Endothelial cell of hepatic sinusoid (primary cell): ENCODE measurements at regions not wholly inside any gene's neighbourhood (a gene's known extent, or its start where the extent isn't known, plus 50 kb on each side); places are given as distances from the start of the nearest gene placed in this dataset.

Experiments used
- in situ Hi-C: cut with HindIII; loops from 2 replicates; pipeline ENCODE4 v1.10.0; 2017; ENCODE audit warnings: low sequenced_read_pairs

- in situ Hi-C loops = no loop called here
These were observed 1394.8 kb downstream of the DSC3 start for GRCh38 chr18:29647700-29648099.

- in situ Hi-C loops = no loop called here
These were observed 1398.3 kb downstream of the DSC3 start for GRCh38 chr18:29644276-29644675.

GRCh38 chr18:29629493-29630036, 1413.0 kb downstream of the DSC3 start:
- in situ Hi-C loops = no loop called here

GRCh38 chr18:29626094-29626493, 1416.4 kb downstream of the DSC3 start:
- in situ Hi-C loops = no loop called here

GRCh38 chr18:29616867-29617266, 1425.7 kb downstream of the DSC3 start:
- in situ Hi-C loops = no loop called here

- in situ Hi-C loops = no loop called here
These were observed 1432.1 kb upstream of the CDH2 start for GRCh38 chr18:29608982-29609381.

- in situ Hi-C loops = no loop called here
These were observed 1428.4 kb upstream of the CDH2 start for GRCh38 chr18:29605365-29605764.

GRCh38 chr18:29596959-29597358, 1420.0 kb upstream of the CDH2 start:
- in situ Hi-C loops = no loop called here

GRCh38 chr18:29594493-29594892, 1417.6 kb upstream of the CDH2 start:
- in situ Hi-C loops = no loop called here

- in situ Hi-C loops = no loop called here
These were observed 1411.6 kb upstream of the CDH2 start for GRCh38 chr18:29588446-29589100.

- in situ Hi-C loops = no loop called here
These were observed 1409.3 kb upstream of the CDH2 start for GRCh38 chr18:29586210-29586609.

- in situ Hi-C loops = no loop called here
These were observed 1383.3 kb upstream of the CDH2 start for GRCh38 chr18:29560270-29560669.

- in situ Hi-C loops = no loop called here
These were observed 1379.1 kb upstream of the CDH2 start for GRCh38 chr18:29556070-29556469.

- in situ Hi-C loops = no loop called here
These were observed 1372.8 kb upstream of the CDH2 start for GRCh38 chr18:29549759-29550158.

GRCh38 chr18:29547626-29548025, 1370.7 kb upstream of the CDH2 start:
- in situ Hi-C loops = no loop called here

GRCh38 chr18:29540548-29540947, 1363.6 kb upstream of the CDH2 start:
- in situ Hi-C loops = no loop called here

- in situ Hi-C loops = no loop called here
These were observed 1354.8 kb upstream of the CDH2 start for GRCh38 chr18:29531746-29532145.

- in situ Hi-C loops = no loop called here
These were observed 1346.4 kb upstream of the CDH2 start for GRCh38 chr18:29523371-29523770.

- in situ Hi-C loops = no loop called here
These were observed 1335.8 kb upstream of the CDH2 start for GRCh38 chr18:29512761-29513160.

GRCh38 chr18:29512203-29512602, 1335.3 kb upstream of the CDH2 start:
- in situ Hi-C loops = no loop called here

GRCh38 chr18:29501952-29502351, 1325.0 kb upstream of the CDH2 start:
- in situ Hi-C loops = no loop called here

GRCh38 chr18:29496152-29496680, 1319.3 kb upstream of the CDH2 start:
- in situ Hi-C loops = no loop called here

- in situ Hi-C loops = no loop called here
These were observed 1317.4 kb upstream of the CDH2 start for GRCh38 chr18:29494371-29494770.
